BJ (cell line): ENCODE measurements at regions not wholly inside any gene's neighbourhood (a gene's known extent, or its start where the extent isn't known, plus 50 kb on each side); places are given as distances from the start of the nearest gene placed in this dataset.

Source experiments
- CTCF ChIA-PET: fragments of 350-600 bp; formaldehyde crosslinking; extraction: SDS; loops from one replicate; lab custom pipeline; 2021; ENCODE audit warnings: antibody characterized with exemption, inconsistent platforms; lab: Yijun Ruan, JAX
- POLR2A ChIA-PET: fragments of 300-600 bp; sonication (Branson Sonifier 250); formaldehyde crosslinking; extraction: SDS; loops from one replicate; lab custom pipeline; 2021; ENCODE audit warnings: antibody characterized with exemption; lab: Charles Lee
- DNase-seq: peaks from one replicate; pipeline ENCODE4 v3.0.0-alpha.2; 2011; ENCODE audit warnings: low read depth
- H3K27me3 ChIP-seq: 2 replicates; pipeline ENCODE4 v1.6.0; 2011; ENCODE audit warnings: low read length; ENCODE audit not compliant: control insufficient read depth, insufficient read depth
- H3K36me3 ChIP-seq: 2 replicates; pipeline ENCODE4 v1.5.1; 2011; ENCODE audit warnings: low read length; ENCODE audit not compliant: control insufficient read depth, insufficient read depth
- H3K4me3 ChIP-seq: 2 replicates; pipeline ENCODE4 v1.5.1; 2011; ENCODE audit warnings: low read depth, mild to moderate bottlenecking, control low read depth, low read length
- TF ChIP-seq, protein P1 (sequence below): IDR thresholded peaks from 2 replicates; pipeline ENCODE4 v1.5.1; 2011; ENCODE audit warnings: low read depth, mild to moderate bottlenecking, control low read depth, inconsistent platforms, low read length, moderate library complexity; ENCODE audit not compliant: insufficient read depth

DNA sequence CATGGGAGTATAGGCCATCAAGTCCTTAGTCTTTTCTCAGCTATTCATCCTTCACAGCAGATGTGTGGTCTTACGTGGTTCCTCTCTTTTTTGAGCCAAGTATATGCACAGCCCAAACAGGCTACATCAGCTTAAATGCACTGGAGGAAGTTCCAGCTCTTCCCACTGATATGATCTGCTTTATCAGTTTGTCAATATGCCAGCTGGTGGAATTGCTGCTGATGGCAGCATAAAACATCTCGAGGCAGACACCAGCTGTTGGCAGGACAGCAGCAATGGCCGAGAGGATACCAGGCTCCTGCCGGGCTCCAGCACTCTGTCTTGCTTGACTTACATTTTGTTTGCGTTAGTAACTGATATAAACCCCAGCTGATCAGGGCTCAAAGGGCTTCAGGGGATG lies 143.4 kb downstream of the TENT4A start:
- Histone ChIP-seq H3K4me3 (no peak overlapping the region), H3K27me3 (no peaks in the 10 kb centered on the region), H3K36me3 (no peaks in the 10 kb centered on the region)
- DNase-seq: no peak
- ChIA-PET CTCF (interaction anchor here (0.6 kb wide), 1 partner anchor 233 kb away, joined by 3 read pairs; no protein-coding TSS in a partner anchor), POLR2A (no interaction called here)
- TF ChIP-seq, protein P1, sequence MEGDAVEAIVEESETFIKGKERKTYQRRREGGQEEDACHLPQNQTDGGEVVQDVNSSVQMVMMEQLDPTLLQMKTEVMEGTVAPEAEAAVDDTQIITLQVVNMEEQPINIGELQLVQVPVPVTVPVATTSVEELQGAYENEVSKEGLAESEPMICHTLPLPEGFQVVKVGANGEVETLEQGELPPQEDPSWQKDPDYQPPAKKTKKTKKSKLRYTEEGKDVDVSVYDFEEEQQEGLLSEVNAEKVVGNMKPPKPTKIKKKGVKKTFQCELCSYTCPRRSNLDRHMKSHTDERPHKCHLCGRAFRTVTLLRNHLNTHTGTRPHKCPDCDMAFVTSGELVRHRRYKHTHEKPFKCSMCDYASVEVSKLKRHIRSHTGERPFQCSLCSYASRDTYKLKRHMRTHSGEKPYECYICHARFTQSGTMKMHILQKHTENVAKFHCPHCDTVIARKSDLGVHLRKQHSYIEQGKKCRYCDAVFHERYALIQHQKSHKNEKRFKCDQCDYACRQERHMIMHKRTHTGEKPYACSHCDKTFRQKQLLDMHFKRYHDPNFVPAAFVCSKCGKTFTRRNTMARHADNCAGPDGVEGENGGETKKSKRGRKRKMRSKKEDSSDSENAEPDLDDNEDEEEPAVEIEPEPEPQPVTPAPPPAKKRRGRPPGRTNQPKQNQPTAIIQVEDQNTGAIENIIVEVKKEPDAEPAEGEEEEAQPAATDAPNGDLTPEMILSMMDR: no peak

DNA sequence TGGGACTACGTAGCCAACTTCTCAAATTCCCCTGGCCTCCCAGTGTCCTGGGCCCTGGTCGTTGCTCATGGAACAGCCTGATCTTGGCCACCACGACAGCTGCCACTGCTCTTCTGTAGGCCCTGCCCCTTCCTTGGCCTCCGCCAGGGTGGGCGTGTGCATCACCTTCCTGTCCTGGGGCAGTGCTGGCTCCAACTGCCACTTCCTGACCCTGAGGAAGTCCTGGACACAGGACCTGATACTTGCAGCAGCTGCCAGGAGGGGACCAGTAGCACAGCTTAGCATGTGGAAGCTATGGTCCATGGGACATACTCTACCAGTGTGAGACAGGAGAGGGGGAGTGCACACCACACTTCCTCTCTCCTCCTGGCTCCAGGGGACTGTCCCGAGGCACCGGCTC lies 145.2 kb downstream of the TENT4A start:
- CTCF ChIA-PET: no interaction called here
- no peak overlapping the region for H3K4me3 ChIP-seq
- TF ChIP-seq, protein P1: no peak
- no peaks in the 10 kb centered on the region for H3K36me3 ChIP-seq
- no peak for DNase-seq
- POLR2A ChIA-PET: no interaction called here
- H3K27me3 ChIP-seq: no peaks in the 10 kb centered on the region

DNA sequence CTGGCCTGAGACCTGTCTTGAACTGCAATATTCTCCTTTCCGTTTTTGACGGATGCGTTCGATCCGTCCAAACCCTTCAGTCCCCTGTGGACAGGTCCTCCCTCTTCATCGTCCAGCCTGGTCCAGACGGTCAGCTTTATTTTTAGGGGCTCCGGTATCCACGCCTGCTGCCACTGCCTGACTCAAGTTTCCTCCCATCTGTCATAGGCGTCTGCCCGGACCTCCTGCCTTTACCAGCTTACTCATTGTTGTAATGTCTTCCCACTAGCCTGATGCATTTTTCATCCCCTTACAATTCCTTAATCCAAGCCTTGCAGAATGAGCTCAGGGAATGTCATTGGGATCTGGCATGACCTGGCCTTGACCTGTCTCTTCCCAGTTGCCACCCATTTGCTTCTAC lies 145.8 kb downstream of the TENT4A start:
- TF ChIP-seq, protein P1: no peak
- Histone ChIP-seq H3K27me3 (no peaks in the 10 kb centered on the region), H3K36me3 (no peaks in the 10 kb centered on the region), H3K4me3 (no peak overlapping the region)
- DNase-seq: no peak
- ChIA-PET CTCF (no interaction called here), POLR2A (no interaction called here)

DNA sequence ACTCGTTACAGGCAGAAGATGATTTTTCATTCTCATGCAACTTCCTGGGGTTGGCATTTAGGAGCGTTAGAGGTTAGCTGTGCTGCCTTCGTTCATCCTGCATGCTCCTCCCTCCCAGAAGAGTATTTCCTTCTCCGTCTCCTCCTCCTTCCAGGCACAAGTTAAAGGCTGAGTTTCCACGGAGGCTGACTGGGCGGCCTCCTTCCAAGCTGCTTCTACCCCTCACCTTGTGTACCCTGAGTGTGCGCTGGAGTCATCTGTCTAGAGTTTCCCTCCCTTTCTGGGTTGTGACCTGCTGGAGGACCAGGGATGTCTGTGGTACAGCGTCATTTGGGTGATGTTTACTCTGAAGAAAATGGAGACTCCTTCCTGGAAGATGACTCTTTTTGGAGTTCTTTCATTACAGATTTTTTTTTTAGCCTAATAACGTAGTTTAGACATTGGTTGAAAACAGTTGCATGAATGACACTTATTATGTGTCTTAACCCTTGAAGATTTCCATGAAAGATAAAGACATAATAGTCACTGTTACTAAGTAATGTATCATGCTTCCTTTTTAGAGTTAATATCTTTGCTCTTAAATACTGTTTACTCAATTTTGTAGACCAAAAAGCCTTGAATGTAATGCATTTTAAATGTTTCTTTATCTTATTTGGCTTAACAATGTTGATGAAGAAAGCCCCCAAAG lies 146.9 kb downstream of the TENT4A start:
- DNase-seq: no peak
- ChIA-PET POLR2A (no interaction called here), CTCF (no interaction called here)
- no peak overlapping the region for H3K4me3 ChIP-seq
- TF ChIP-seq, protein P1: no peak
- H3K27me3 ChIP-seq: no peaks in the 10 kb centered on the region
- no peaks in the 10 kb centered on the region for H3K36me3 ChIP-seq

DNA sequence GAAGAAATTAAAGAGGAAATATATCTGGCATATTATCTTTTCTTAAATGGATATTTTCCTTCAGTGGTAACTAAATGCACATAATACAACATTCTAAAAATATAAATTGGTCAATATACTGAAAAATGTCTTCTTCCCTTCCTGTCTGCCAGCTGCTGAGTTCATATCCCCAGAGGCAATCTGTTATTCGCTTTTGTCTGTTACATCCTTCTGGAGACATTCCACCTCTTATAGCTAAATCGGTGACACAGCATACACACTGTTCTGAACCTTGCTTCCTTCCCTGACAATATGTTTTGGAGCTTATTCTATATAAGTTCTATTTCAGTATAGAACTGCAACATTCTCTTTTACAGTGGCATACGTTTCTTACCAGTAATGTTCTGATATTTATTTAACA lies 147.8 kb downstream of the TENT4A start:
- TF ChIP-seq, protein P1: no peak
- Histone ChIP-seq H3K4me3 (no peak overlapping the region), H3K36me3 (no peaks in the 10 kb centered on the region), H3K27me3 (no peaks in the 10 kb centered on the region)
- no peak for DNase-seq
- ChIA-PET CTCF (no interaction called here), POLR2A (no interaction called here)
